ENCODE measurements at regions not wholly inside any gene's neighbourhood (a gene's known extent, or its start where the extent isn't known, plus 50 kb on each side); places are given as distances from the start of the nearest gene placed in this dataset.

- TF ChIP-seq CTCF (optimal IDR thresholded peaks at IDR 0.05 in 1 of 3, IDR thresholded peaks at IDR 0.05 in 1 of 3, conservative IDR thresholded peaks at IDR 0.05 in 1 of 3; ENCODE audit: extremely low read depth in 1 of 3, insufficient read depth in 2 of 3, low read length in 3 of 3) (no peak), EZH2 (IDR thresholded peaks at IDR 0.05; ENCODE audit: low read length) (no peak)
Observed at GRCh38 chr18:72273025-72273424, 271.1 kb downstream of the CBLN2 start.
